ENCODE measurements at regions not wholly inside any gene's neighbourhood (a gene's known extent, or its start where the extent isn't known, plus 50 kb on each side); places are given as distances from the start of the nearest gene placed in this dataset.

- TF ChIP-seq CTCF (IDR thresholded peaks at IDR 0.05 in 2 of 3, conservative IDR thresholded peaks at IDR 0.05 in 1 of 3; ENCODE audit: insufficient read depth in 2 of 3, low read depth in 1 of 3, low read length in 3 of 3) (no peak), ARNT (IDR thresholded peaks at IDR 0.05) (no peak), ZSCAN29 (IDR thresholded peaks at IDR 0.05) (no peak), ZNF586 (CRISPR knock-in tag; conservative IDR thresholded peaks at IDR 0.05) (no peak), ZNF740 (CRISPR knock-in tag; IDR thresholded peaks at IDR 0.05) (no peak), ZNF740 (tag; IDR thresholded peaks at IDR 0.05) (no peak), ZBTB49 (CRISPR knock-in tag; IDR thresholded peaks at IDR 0.05; ENCODE audit: borderline replicate concordance) (no peak), ATF6 (CRISPR knock-in tag; IDR thresholded peaks at IDR 0.05) (no peak), FOXP4 (CRISPR knock-in tag; IDR thresholded peaks at IDR 0.05; ENCODE audit: borderline replicate concordance) (no peak), CBX8 (IDR thresholded peaks at IDR 0.05; ENCODE audit: borderline replicate concordance, extremely low read depth, low read depth, low read length, poor library complexity, severe bottlenecking) (no peak), BHLHE40 (IDR thresholded peaks at IDR 0.05; ENCODE audit: low read length) (no peak), HNRNPH1 (optimal IDR thresholded peaks at IDR 0.05; ENCODE audit: low read depth, low read length) (no peak), BRCA1 (IDR thresholded peaks at IDR 0.05) (no peak), BRCA1 (CRISPR knock-in tag; IDR thresholded peaks at IDR 0.05) (no peak), CTCFL (IDR thresholded peaks at IDR 0.05; ENCODE audit: borderline replicate concordance, insufficient read depth, low read depth, low read length, poor library complexity, severe bottlenecking) (no peak), SP2 (IDR thresholded peaks at IDR 0.05; ENCODE audit: extremely low read depth, low read depth, low read length, poor library complexity, severe bottlenecking) (no peak)
Measured at GRCh38 chr13:88976466-88976865, 1305.3 kb downstream of the SLITRK5 start.

All from K562 (cell line).